ENCODE measurements at regions not wholly inside any gene's neighbourhood (a gene's known extent, or its start where the extent isn't known, plus 50 kb on each side); places are given as distances from the start of the nearest gene placed in this dataset.

DNA sequence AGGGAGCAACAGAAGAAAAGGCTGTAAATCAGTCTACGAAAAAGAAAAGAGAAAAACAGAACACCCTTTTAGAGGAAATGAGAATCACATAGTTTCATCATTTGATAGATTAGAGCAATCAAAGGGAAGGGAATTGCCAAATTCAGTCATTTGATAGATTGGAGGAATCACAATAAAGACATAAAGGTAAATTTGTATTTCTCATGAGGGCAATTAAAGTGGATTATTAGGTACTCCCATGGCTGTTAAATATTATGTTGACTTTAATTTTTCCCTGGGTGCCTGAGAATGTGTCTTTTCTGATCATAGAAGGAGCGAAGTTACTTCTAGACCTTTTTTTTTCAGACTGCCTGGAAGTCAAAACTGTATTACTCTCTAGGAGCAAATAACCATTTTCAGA lies 1145.7 kb downstream of the EPHA7 start:
- Histone ChIP-seq H3K9me3 (ENCODE audit: control insufficient read depth in 4 of 4, low read length in 3 of 4) (no peaks in the 10 kb centered on the region), H3K4me1 (ENCODE audit: control insufficient read depth in 4 of 4, insufficient read depth in 4 of 4, low read length in 3 of 4) (no peaks in the 10 kb centered on the region), H3K27me3 (ENCODE audit: control insufficient read depth in 4 of 4, insufficient read depth in 4 of 4, low read length in 3 of 4) (no peaks in the 10 kb centered on the region), H3K36me3 (ENCODE audit: control insufficient read depth in 4 of 4, insufficient read depth in 3 of 4, low read depth in 1 of 4, low read length in 3 of 4) (no peaks in the 10 kb centered on the region), H3K27ac (ENCODE audit: low read depth in 1 of 2, low read length in 2 of 2) (no peak overlapping the region), H3K9ac (ENCODE audit: low read depth in 1 of 2, low read length in 2 of 2) (no peak overlapping the region), H3K4me3 (ENCODE audit: low read depth in 1 of 3, low read length in 3 of 3) (no peak overlapping the region)
- 78% methylated on average over 2 of the region's 2 CpGs for WGBS
- DNase-seq (ENCODE audit: low spot score), result no peak
- TF ChIP-seq FOXA2 (IDR thresholded peaks at IDR 0.05) (no peak), ATF3 (IDR thresholded peaks at IDR 0.05) (no peak), YY1 (IDR thresholded peaks at IDR 0.05) (no peak), GABPA (IDR thresholded peaks at IDR 0.05 in 1 of 2, conservative IDR thresholded peaks at IDR 0.05 in 1 of 2) (no peak), RAD21 (IDR thresholded peaks at IDR 0.05) (no peak), REST (IDR thresholded peaks at IDR 0.05) (no peak), HNF4A (conservative IDR thresholded peaks at IDR 0.05) (no peak)
- TF ChIP-seq, protein P1, sequence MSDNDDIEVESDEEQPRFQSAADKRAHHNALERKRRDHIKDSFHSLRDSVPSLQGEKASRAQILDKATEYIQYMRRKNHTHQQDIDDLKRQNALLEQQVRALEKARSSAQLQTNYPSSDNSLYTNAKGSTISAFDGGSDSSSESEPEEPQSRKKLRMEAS (IDR thresholded peaks at IDR 0.05), result no peak

- Histone ChIP-seq H3K27me3 (ENCODE audit: control insufficient read depth in 4 of 4, insufficient read depth in 4 of 4, low read length in 3 of 4) (no peaks in the 10 kb centered on the region), H3K36me3 (ENCODE audit: control insufficient read depth in 4 of 4, insufficient read depth in 3 of 4, low read depth in 1 of 4, low read length in 3 of 4) (no peaks in the 10 kb centered on the region), H3K4me3 (ENCODE audit: low read depth in 1 of 3, low read length in 3 of 3) (no peak overlapping the region), H3K9ac (ENCODE audit: low read depth in 1 of 2, low read length in 2 of 2) (no peak overlapping the region), H3K4me1 (ENCODE audit: control insufficient read depth in 4 of 4, insufficient read depth in 4 of 4, low read length in 3 of 4) (no peaks in the 10 kb centered on the region), H3K27ac (ENCODE audit: low read depth in 1 of 2, low read length in 2 of 2) (no peak overlapping the region), H3K9me3 (ENCODE audit: control insufficient read depth in 4 of 4, low read length in 3 of 4) (no peaks in the 10 kb centered on the region)
- 92% methylated on average over 1 of the region's 1 CpG for WGBS
- TF ChIP-seq TAF1 (conservative IDR thresholded peaks at IDR 0.05) (no peak), NR2F2 (IDR thresholded peaks at IDR 0.05) (no peak), YY1 (IDR thresholded peaks at IDR 0.05) (no peak), RAD21 (IDR thresholded peaks at IDR 0.05) (no peak), CTCF (IDR thresholded peaks at IDR 0.05; ENCODE audit: low read depth, low read length, missing input control) (no peak), HNF4G (IDR thresholded peaks at IDR 0.05) (no peak), REST (IDR thresholded peaks at IDR 0.05) (no peak), GABPA (IDR thresholded peaks at IDR 0.05 in 1 of 2, conservative IDR thresholded peaks at IDR 0.05 in 1 of 2) (no peak), SP1 (IDR thresholded peaks at IDR 0.05) (no peak), ATF3 (IDR thresholded peaks at IDR 0.05) (no peak), ZBTB33 (IDR thresholded peaks at IDR 0.05) (no peak), FOXA2 (IDR thresholded peaks at IDR 0.05) (no peak), EGR1 (IDR thresholded peaks at IDR 0.05; ENCODE audit: low read depth in 2 of 2) (no peak), HNF4A (conservative IDR thresholded peaks at IDR 0.05) (no peak), RXRA (IDR thresholded peaks at IDR 0.05) (no peak), FOXA1 (IDR thresholded peaks at IDR 0.05) (no peak), JUND (IDR thresholded peaks at IDR 0.05) (no peak)
- TF ChIP-seq, protein P1 (IDR thresholded peaks at IDR 0.05), result no peak
- DNase-seq (ENCODE audit: low spot score), result no peak
Observed at GRCh38 chr6:92271091-92271490, 1148.3 kb downstream of the EPHA7 start.

Data from liver (tissue), 8 donors.